Thyroid gland (tissue), 4 donors: ENCODE measurements at regions not wholly inside any gene's neighbourhood (a gene's known extent, or its start where the extent isn't known, plus 50 kb on each side); places are given as distances from the start of the nearest gene placed in this dataset.

Experiments
- POLR2A ChIP-seq, 2 donors: fragments of 450-650 bp; IDR thresholded peaks; one replicate each; pipeline ENCODE4 v1.6.1; 2017; ENCODE audit warnings: antibody characterized with exemption in 2 of 2, mild to moderate bottlenecking in 2 of 2, moderate library complexity in 1 of 2
- TF ChIP-seq, protein P1 (sequence below), 6 experiments: fragments of 200-600 bp in 3 of 6; fragments of 450-650 bp in 3 of 6; sonication (generic) in 3 of 6; IDR thresholded peaks; one replicate each; pipeline ENCODE4 v1.5.1; 2016 to 2019; ENCODE audit warnings: antibody characterized with exemption in 6 of 6, mild to moderate bottlenecking in 2 of 6, inconsistent platforms in 1 of 6, moderate library complexity in 1 of 6

DNA sequence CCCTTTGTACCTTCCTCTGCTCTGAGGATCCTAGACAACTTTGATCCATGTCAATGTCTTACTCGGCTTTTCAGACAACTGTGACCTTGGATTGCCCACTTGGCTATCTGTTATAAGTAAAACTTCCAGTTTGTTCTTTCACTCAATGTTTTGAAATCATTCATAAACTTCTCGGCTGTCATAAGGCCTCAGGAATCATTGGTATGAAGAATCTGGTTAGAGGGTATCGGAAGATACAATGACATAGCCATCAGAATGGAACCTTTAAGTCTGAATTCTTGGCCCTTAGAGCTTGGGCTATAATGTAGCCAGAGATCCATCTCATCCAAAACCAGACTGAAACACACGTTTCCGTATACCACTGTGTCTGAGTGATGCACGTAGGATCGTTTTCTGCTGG lies 59.0 kb upstream of the WDR1 start:
- TF ChIP-seq, protein P1, sequence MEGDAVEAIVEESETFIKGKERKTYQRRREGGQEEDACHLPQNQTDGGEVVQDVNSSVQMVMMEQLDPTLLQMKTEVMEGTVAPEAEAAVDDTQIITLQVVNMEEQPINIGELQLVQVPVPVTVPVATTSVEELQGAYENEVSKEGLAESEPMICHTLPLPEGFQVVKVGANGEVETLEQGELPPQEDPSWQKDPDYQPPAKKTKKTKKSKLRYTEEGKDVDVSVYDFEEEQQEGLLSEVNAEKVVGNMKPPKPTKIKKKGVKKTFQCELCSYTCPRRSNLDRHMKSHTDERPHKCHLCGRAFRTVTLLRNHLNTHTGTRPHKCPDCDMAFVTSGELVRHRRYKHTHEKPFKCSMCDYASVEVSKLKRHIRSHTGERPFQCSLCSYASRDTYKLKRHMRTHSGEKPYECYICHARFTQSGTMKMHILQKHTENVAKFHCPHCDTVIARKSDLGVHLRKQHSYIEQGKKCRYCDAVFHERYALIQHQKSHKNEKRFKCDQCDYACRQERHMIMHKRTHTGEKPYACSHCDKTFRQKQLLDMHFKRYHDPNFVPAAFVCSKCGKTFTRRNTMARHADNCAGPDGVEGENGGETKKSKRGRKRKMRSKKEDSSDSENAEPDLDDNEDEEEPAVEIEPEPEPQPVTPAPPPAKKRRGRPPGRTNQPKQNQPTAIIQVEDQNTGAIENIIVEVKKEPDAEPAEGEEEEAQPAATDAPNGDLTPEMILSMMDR (IDR thresholded peaks at IDR 0.05): no peak
- TF ChIP-seq POLR2A (IDR thresholded peaks at IDR 0.05): no peak
